OCI-LY1 (cell line): ENCODE measurements at regions not wholly inside any gene's neighbourhood (a gene's known extent, or its start where the extent isn't known, plus 50 kb on each side); places are given as distances from the start of the nearest gene placed in this dataset.

Source experiments
- H2AFZ ChIP-seq: fragments of 200-600 bp; sonication (generic), shearing (Covaris generic); 2 replicates; pipeline ENCODE4 v1.6.0; 2014; ENCODE audit warnings: antibody characterized with exemption, mild to moderate bottlenecking, low read length
- H3F3A ChIP-seq: fragments of 200-600 bp; sonication (generic), shearing (Covaris generic); 2 replicates; pipeline ENCODE4 v1.6.0; 2014; ENCODE audit warnings: mild to moderate bottlenecking, antibody characterized with exemption, low read length, moderate library complexity; ENCODE audit not compliant: insufficient read depth
- H3K27ac ChIP-seq: fragments of 200-600 bp; sonication (generic); 2 replicates; pipeline ENCODE4 v1.5.1; 2014; ENCODE audit warnings: low read length, mixed run types, mild to moderate bottlenecking, low read depth; ENCODE audit not compliant: poor library complexity, severe bottlenecking
- H3K27me3 ChIP-seq: fragments of 200-600 bp; sonication (generic); 2 replicates; pipeline ENCODE4 v1.6.0; 2014; ENCODE audit warnings: antibody characterized with exemption, mild to moderate bottlenecking, low read length, moderate library complexity; ENCODE audit not compliant: insufficient read depth
- H3K36me3 ChIP-seq: fragments of 200-600 bp; sonication (generic); 2 replicates; pipeline ENCODE4 v1.6.1; 2014; ENCODE audit warnings: mild to moderate bottlenecking, antibody characterized with exemption, low read length, moderate library complexity, mixed read lengths; ENCODE audit not compliant: insufficient read depth
- H3K4me1 ChIP-seq: fragments of 200-600 bp; sonication (generic); 2 replicates; pipeline ENCODE4 v1.5.1; 2014; ENCODE audit warnings: mild to moderate bottlenecking, low read length, moderate library complexity; ENCODE audit not compliant: insufficient read depth, severe bottlenecking
- H3K4me2 ChIP-seq: fragments of 200-600 bp; sonication (generic), shearing (Covaris generic); 2 replicates; pipeline ENCODE4 v1.6.1; 2014; ENCODE audit warnings: low read length
- H3K4me3 ChIP-seq: fragments of 200-600 bp; sonication (generic); 2 replicates; pipeline ENCODE4 v1.5.1; 2014; ENCODE audit warnings: low read length, low read depth, mild to moderate bottlenecking, mixed read lengths; ENCODE audit not compliant: poor library complexity, severe bottlenecking
- H3K79me2 ChIP-seq: fragments of 200-600 bp; shearing (Covaris generic); 2 replicates; pipeline ENCODE4 v1.6.1; 2016; ENCODE audit warnings: mixed run types, low read length, mixed read lengths; ENCODE audit not compliant: insufficient read depth
- H3K9ac ChIP-seq: fragments of 200-600 bp; sonication (generic), shearing (Covaris generic); 2 replicates; pipeline ENCODE4 v1.6.1; 2014; ENCODE audit warnings: mild to moderate bottlenecking, low read length, mixed read lengths
- H3K9me2 ChIP-seq: fragments of 200-600 bp; sonication (generic), shearing (Covaris generic); 2 replicates; pipeline ENCODE4 v1.6.1; 2014; ENCODE audit warnings: low read depth, mild to moderate bottlenecking, low read length, mixed read lengths
- H3K9me3 ChIP-seq: fragments of 200-600 bp; shearing (Covaris generic); 2 replicates; pipeline ENCODE4 v1.6.1; 2014; ENCODE audit warnings: low read length, mixed read lengths
- H4K20me1 ChIP-seq: fragments of 200-600 bp; sonication (generic), shearing (Covaris generic); 2 replicates; pipeline ENCODE4 v1.6.0; 2016; ENCODE audit warnings: mild to moderate bottlenecking, low read length; ENCODE audit not compliant: insufficient read depth
- EZH2 ChIP-seq: fragments of 200-600 bp; sonication (generic), shearing (Covaris generic); IDR thresholded peaks from 2 replicates; pipeline ENCODE4 v1.8.0; 2017; ENCODE audit warnings: borderline replicate concordance, mixed run types, mild to moderate bottlenecking, antibody characterized with exemption, low read length, moderate library complexity, mixed read lengths
- TF ChIP-seq, protein P1 (sequence below): fragments of 200-600 bp; sonication (generic), shearing (Covaris generic); IDR thresholded peaks from 2 replicates; pipeline ENCODE4 v1.5.1; 2017; ENCODE audit warnings: mild to moderate bottlenecking, antibody characterized with exemption, low read length, moderate library complexity, mixed read lengths

DNA sequence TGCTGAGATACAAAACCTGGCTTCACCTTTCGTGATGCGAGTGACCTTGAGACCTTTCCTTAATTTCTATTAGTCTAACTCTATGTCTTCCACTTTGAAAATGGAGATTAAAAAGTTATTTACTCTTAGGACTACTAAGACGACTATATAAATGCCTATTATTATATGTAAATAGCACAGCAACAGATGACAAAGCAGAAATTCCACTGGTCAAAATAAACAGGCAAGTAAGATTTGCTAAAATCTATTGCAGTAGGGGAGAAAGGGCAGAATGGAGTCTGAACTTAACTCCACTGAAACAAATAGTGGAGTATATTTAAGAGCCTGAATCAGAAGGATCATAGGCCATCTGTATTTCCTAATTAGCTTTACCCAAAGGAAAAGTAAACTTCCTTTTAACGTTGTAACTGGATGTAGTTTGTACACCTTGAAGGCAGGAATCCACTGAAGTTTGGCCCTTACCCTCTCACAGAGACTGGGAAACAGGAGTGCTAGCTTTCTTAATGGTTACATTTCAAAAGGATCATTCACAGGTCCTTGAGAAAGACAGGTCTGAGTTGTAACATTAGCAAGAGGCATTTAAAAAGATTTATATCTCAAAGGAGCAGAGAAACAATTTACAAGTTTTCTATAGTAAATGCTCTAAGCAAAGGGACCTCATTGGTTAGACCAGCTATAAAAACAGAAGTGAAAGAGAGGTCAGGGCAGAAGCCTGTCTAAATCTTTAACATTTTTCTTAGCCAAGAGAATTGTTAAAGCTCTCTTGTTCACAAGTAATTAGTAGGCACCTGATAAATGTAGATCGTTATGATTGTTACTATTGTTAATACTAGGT, 332.5 kb downstream of the ZWINT start:
- H3K9ac ChIP-seq: no peak overlapping the region
- no peaks in the 10 kb centered on the region for H3K79me2 ChIP-seq
- no peaks in the 10 kb centered on the region for H4K20me1 ChIP-seq
- no peaks in the 10 kb centered on the region for H3K9me2 ChIP-seq
- H3K4me2 ChIP-seq: no peak overlapping the region
- H3K27me3 ChIP-seq: no peaks in the 10 kb centered on the region
- H3K36me3 ChIP-seq: no peaks in the 10 kb centered on the region
- no peak for TF ChIP-seq EZH2
- TF ChIP-seq, protein P1, sequence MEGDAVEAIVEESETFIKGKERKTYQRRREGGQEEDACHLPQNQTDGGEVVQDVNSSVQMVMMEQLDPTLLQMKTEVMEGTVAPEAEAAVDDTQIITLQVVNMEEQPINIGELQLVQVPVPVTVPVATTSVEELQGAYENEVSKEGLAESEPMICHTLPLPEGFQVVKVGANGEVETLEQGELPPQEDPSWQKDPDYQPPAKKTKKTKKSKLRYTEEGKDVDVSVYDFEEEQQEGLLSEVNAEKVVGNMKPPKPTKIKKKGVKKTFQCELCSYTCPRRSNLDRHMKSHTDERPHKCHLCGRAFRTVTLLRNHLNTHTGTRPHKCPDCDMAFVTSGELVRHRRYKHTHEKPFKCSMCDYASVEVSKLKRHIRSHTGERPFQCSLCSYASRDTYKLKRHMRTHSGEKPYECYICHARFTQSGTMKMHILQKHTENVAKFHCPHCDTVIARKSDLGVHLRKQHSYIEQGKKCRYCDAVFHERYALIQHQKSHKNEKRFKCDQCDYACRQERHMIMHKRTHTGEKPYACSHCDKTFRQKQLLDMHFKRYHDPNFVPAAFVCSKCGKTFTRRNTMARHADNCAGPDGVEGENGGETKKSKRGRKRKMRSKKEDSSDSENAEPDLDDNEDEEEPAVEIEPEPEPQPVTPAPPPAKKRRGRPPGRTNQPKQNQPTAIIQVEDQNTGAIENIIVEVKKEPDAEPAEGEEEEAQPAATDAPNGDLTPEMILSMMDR: no peak
- H3K27ac ChIP-seq: no peak overlapping the region
- H3K4me3 ChIP-seq: no peak overlapping the region
- no peaks in the 10 kb centered on the region for H3F3A ChIP-seq
- no peak overlapping the region for H2AFZ ChIP-seq
- no peaks in the 10 kb centered on the region for H3K4me1 ChIP-seq
- no peaks in the 10 kb centered on the region for H3K9me3 ChIP-seq

DNA sequence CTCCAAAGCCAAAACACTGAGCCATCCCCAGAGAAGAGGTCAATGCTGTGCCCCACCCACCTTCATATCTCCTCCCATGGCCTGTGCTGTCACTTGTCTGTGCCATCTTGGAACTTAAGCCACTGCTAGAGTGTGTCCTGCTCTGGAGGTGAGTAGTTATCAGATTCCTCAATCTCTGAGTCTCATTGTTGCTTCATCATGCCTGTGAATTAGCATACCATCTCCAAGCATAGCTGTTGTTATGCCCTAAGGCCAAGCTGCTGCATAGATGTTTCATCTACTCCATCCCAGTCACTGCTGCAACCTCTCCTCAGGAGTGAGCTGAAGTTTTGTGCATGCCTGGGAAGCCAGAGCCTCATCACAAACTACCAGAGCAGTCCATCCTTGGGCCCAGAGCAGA, 349.0 kb downstream of the ZWINT start:
- H3K9me3 ChIP-seq: no peaks in the 10 kb centered on the region
- H2AFZ ChIP-seq: no peak overlapping the region
- H3K9ac ChIP-seq: no peak overlapping the region
- no peaks in the 10 kb centered on the region for H3K4me1 ChIP-seq
- H3K27me3 ChIP-seq: no peaks in the 10 kb centered on the region
- no peaks in the 10 kb centered on the region for H3K9me2 ChIP-seq
- no peaks in the 10 kb centered on the region for H3K36me3 ChIP-seq
- no peak overlapping the region for H3K4me3 ChIP-seq
- H4K20me1 ChIP-seq: no peaks in the 10 kb centered on the region
- no peak overlapping the region for H3K27ac ChIP-seq
- no peaks in the 10 kb centered on the region for H3K79me2 ChIP-seq
- H3K4me2 ChIP-seq: no peak overlapping the region
- no peaks in the 10 kb centered on the region for H3F3A ChIP-seq
- TF ChIP-seq, protein P1: no peak
- no peak for TF ChIP-seq EZH2

DNA sequence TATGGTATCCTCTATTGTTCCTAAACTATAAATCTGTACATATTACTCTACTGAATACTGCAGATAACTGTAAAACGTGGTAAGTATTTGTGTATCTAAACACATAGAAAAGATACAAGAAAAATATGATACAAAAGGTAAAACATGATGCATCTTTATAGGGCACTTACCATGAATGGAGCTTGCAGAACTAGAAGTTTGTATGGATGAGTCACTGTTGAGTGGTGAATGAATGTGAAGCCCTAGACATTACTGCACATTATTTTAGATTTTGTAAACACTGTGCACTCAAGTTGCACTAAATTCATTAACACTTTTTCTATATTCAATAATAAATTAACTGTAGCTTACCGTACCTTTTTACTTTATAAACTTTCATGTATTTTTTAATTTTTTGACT, 357.5 kb downstream of the ZWINT start:
- Histone ChIP-seq H3F3A (no peaks in the 10 kb centered on the region), H3K9ac (no peak overlapping the region), H3K4me1 (no peaks in the 10 kb centered on the region), H3K79me2 (no peaks in the 10 kb centered on the region), H2AFZ (no peak overlapping the region), H3K9me3 (no peaks in the 10 kb centered on the region), H3K27ac (no peak overlapping the region), H3K4me3 (no peak overlapping the region), H4K20me1 (no peaks in the 10 kb centered on the region), H3K9me2 (no peaks in the 10 kb centered on the region), H3K27me3 (no peaks in the 10 kb centered on the region), H3K4me2 (no peak overlapping the region), H3K36me3 (no peaks in the 10 kb centered on the region)
- TF ChIP-seq EZH2: no peak
- TF ChIP-seq, protein P1: no peak
